Adrenal gland (tissue), 5 donors: ENCODE measurements at regions not wholly inside any gene's neighbourhood (a gene's known extent, or its start where the extent isn't known, plus 50 kb on each side); places are given as distances from the start of the nearest gene placed in this dataset.

Source experiments
- CTCF ChIP-seq, 6 experiments: fragments of 450-650 bp in 4 of 6; fragments of 200-600 bp in 2 of 6; sonication (generic) in 1 of 6; IDR thresholded peaks; 1 replicate in 5 of 6; 2 replicates in 1 of 6; pipeline versions ENCODE4 v1.5.1 to v1.8.0; 2016 to 2021; ENCODE audit warnings: antibody characterized with exemption in 6 of 6, mild to moderate bottlenecking in 2 of 6, moderate library complexity in 1 of 6
- POLR2A ChIP-seq, 2 donors: fragments of 450-650 bp; IDR thresholded peaks; one replicate each; pipeline ENCODE4 v1.6.1; 2017; ENCODE audit warnings: antibody characterized with exemption in 2 of 2, mild to moderate bottlenecking in 2 of 2, moderate library complexity in 1 of 2
- donor health status: DM: no; HTN: no; CAD: no.

- TF ChIP-seq CTCF (IDR thresholded peaks at IDR 0.05) (no peak), POLR2A (IDR thresholded peaks at IDR 0.05) (no peak)
These were observed 305.0 kb upstream of the MMADHC start for GRCh38 chr2:149892563-149892962.
